Neural progenitor cell (in vitro differentiated cells): ENCODE measurements at regions not wholly inside any gene's neighbourhood (a gene's known extent, or its start where the extent isn't known, plus 50 kb on each side); places are given as distances from the start of the nearest gene placed in this dataset.

Experiments
- DNase-seq: peaks from one replicate; pipeline ENCODE4 v3.0.0-alpha.2; 2016; ENCODE audit warnings: low spot score
- H2AFZ ChIP-seq: fragments of 200-600 bp; sonication (generic); replicated peaks from 2 replicates; pipeline ENCODE4 v1.6.1; 2016; ENCODE audit warnings: antibody characterized with exemption
- H3F3A ChIP-seq: fragments of 200-600 bp; sonication (generic); 2 replicates; pipeline ENCODE4 v1.6.1; 2016; ENCODE audit warnings: antibody characterized with exemption, low read depth
- H3K27ac ChIP-seq: fragments of 200-600 bp; sonication (generic); 2 replicates; pipeline ENCODE4 v1.5.1; 2016; ENCODE audit warnings: mild to moderate bottlenecking
- H3K27me3 ChIP-seq: fragments of 200-600 bp; sonication (generic); 2 replicates; pipeline ENCODE4 v1.6.1; 2016; ENCODE audit warnings: mild to moderate bottlenecking, moderate library complexity
- H3K36me3 ChIP-seq: fragments of 200-600 bp; sonication (generic); 2 replicates; pipeline ENCODE4 v1.5.1; 2016
- H3K4me1 ChIP-seq: fragments of 200-600 bp; sonication (generic); 2 replicates; pipeline ENCODE4 v1.6.1; 2016; ENCODE audit warnings: mixed run types
- H3K4me2 ChIP-seq: fragments of 200-600 bp; sonication (generic); 2 replicates; pipeline ENCODE4 v1.6.1; 2016
- H3K4me3 ChIP-seq: fragments of 200-600 bp; sonication (generic); 2 replicates; pipeline ENCODE4 v1.5.1; 2016
- H3K79me2 ChIP-seq: fragments of 200-600 bp; sonication (generic); 2 replicates; pipeline ENCODE4 v1.6.1; 2016; ENCODE audit warnings: low read depth
- H3K9ac ChIP-seq: fragments of 200-600 bp; sonication (generic); 2 replicates; pipeline ENCODE4 v1.6.1; 2016
- H3K9me3 ChIP-seq: fragments of 200-600 bp; sonication (generic); 2 replicates; pipeline ENCODE4 v1.5.1; 2016; ENCODE audit warnings: low read depth
- H4K20me1 ChIP-seq: fragments of 200-600 bp; sonication (generic); 2 replicates; pipeline ENCODE4 v1.6.1; 2016; ENCODE audit warnings: low read depth
- H3K27ac Mint-ChIP-seq: 3 replicates; pipeline ENCODE4 v1.8.0; 2021; ENCODE audit warnings: mixed read lengths
- H3K27me3 Mint-ChIP-seq: 2 replicates; pipeline ENCODE4 v1.8.0; 2022; ENCODE audit warnings: low read depth, mild to moderate bottlenecking, inconsistent platforms, moderate library complexity, mixed read lengths; ENCODE audit not compliant: insufficient read depth
- H3K36me3 Mint-ChIP-seq: 3 replicates; pipeline ENCODE4 v1.8.0; 2021; ENCODE audit warnings: mixed read lengths
- H3K4me1 Mint-ChIP-seq: 3 replicates; pipeline ENCODE4 v1.8.0; 2021; ENCODE audit warnings: mixed read lengths
- H3K4me3 Mint-ChIP-seq: 3 replicates; pipeline ENCODE4 v1.8.0; 2021; ENCODE audit warnings: mild to moderate bottlenecking, moderate library complexity, mixed read lengths
- H3K9me3 Mint-ChIP-seq: 3 replicates; pipeline ENCODE4 v1.8.0; 2020; ENCODE audit warnings: mixed read lengths
- EZH2 ChIP-seq: fragments of 200-600 bp; sonication (generic); IDR thresholded peaks from 2 replicates; pipeline ENCODE4 v1.6.1; 2017; ENCODE audit warnings: antibody characterized with exemption, mild to moderate bottlenecking, moderate library complexity
- EZH2phosphoT487 ChIP-seq: fragments of 200-600 bp; sonication (generic); IDR thresholded peaks from 2 replicates; pipeline ENCODE4 v1.6.1; 2017; ENCODE audit warnings: antibody characterized with exemption
- TF ChIP-seq, protein P1 (sequence below): fragments of 200-600 bp; sonication (generic); IDR thresholded peaks from 2 replicates; pipeline ENCODE4 v1.5.1; 2017; ENCODE audit warnings: antibody characterized with exemption, mild to moderate bottlenecking

DNA sequence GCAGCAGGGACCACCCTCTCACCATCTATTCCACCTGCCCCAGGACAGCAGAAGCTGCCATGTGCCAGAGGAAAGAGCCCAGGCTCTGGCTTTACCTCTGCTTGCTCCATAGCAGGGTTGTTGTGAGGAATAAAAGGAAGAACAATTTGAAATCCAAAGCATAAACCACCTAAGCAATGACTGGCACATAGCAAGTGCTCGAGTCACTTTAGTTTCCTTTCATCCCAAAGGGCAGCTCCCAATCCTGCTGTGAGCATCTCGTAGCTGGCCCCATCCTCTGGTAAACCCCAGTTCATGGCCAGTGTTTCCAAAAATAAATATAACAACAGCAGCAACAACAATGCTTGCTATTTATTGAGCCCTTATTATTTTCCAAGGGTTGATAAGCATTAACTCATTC, 923.5 kb downstream of the EPHA4 start:
- Histone ChIP-seq H3K9ac (no peak overlapping the region), H3K4me3 (no peak overlapping the region), H4K20me1 (no peaks in the 10 kb centered on the region), H3K4me1 (peaks cover 5% of the 10 kb centered on the region), H2AFZ (no peak overlapping the region), H3K4me2 (no peak overlapping the region), H3F3A (no peaks in the 10 kb centered on the region), H3K36me3 (no peaks in the 10 kb centered on the region), H3K27ac (no peak overlapping the region), H3K9me3 (no peaks in the 10 kb centered on the region), H3K79me2 (no peaks in the 10 kb centered on the region), H3K27me3 (no peaks in the 10 kb centered on the region)
- DNase-seq = no peak
- H3K9me3 Mint-ChIP-seq = no peaks in the 10 kb centered on the region
- H3K27ac Mint-ChIP-seq = no peak overlapping the region
- H3K4me1 Mint-ChIP-seq = peaks cover 3% of the 10 kb centered on the region
- no peaks in the 10 kb centered on the region for H3K36me3 Mint-ChIP-seq
- TF ChIP-seq EZH2 (no peak), EZH2phosphoT487 (no peak)
- TF ChIP-seq, protein P1, sequence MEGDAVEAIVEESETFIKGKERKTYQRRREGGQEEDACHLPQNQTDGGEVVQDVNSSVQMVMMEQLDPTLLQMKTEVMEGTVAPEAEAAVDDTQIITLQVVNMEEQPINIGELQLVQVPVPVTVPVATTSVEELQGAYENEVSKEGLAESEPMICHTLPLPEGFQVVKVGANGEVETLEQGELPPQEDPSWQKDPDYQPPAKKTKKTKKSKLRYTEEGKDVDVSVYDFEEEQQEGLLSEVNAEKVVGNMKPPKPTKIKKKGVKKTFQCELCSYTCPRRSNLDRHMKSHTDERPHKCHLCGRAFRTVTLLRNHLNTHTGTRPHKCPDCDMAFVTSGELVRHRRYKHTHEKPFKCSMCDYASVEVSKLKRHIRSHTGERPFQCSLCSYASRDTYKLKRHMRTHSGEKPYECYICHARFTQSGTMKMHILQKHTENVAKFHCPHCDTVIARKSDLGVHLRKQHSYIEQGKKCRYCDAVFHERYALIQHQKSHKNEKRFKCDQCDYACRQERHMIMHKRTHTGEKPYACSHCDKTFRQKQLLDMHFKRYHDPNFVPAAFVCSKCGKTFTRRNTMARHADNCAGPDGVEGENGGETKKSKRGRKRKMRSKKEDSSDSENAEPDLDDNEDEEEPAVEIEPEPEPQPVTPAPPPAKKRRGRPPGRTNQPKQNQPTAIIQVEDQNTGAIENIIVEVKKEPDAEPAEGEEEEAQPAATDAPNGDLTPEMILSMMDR = no peak
- no peaks in the 10 kb centered on the region for H3K27me3 Mint-ChIP-seq
- no peak overlapping the region for H3K4me3 Mint-ChIP-seq

DNA sequence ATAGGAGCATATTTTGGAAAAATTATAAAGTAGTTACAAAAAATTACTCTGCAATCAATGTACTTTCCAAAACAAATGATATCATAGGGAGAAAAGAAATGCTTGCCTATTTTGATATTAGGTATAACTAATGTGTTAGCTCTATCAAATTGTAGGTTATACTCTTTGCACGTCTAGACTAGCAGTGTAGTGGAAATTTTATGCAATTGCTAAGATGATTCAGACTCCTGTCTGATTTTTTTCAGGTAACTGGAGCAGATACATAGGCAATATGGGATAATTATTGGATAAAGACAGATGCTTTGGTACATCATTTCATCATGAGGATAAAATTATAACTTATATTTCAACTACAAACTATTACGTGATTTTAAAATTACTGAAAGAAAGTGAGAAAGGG, 918.3 kb downstream of the EPHA4 start:
- no peak overlapping the region for H3K27ac ChIP-seq
- Mint-ChIP-seq H3K27me3 (no peaks in the 10 kb centered on the region), H3K36me3 (no peaks in the 10 kb centered on the region), H3K4me3 (no peak overlapping the region), H3K9me3 (no peaks in the 10 kb centered on the region), H3K27ac (no peak overlapping the region), H3K4me1 (peaks cover 4% of the 10 kb centered on the region)
- H3K9ac ChIP-seq = no peak overlapping the region
- H3K9me3 ChIP-seq = no peaks in the 10 kb centered on the region
- no peaks in the 10 kb centered on the region for H3K27me3 ChIP-seq
- no peak overlapping the region for H3K4me2 ChIP-seq
- no peaks in the 10 kb centered on the region for H3K36me3 ChIP-seq
- H3K4me3 ChIP-seq = no peak overlapping the region
- H3K4me1 ChIP-seq = no peaks in the 10 kb centered on the region
- no peak for DNase-seq
- H2AFZ ChIP-seq = no peak overlapping the region
- H4K20me1 ChIP-seq = no peaks in the 10 kb centered on the region
- H3F3A ChIP-seq = no peaks in the 10 kb centered on the region
- no peaks in the 10 kb centered on the region for H3K79me2 ChIP-seq
- no peak for TF ChIP-seq EZH2
- TF ChIP-seq, protein P1 = no peak
- TF ChIP-seq EZH2phosphoT487 = no peak

DNA sequence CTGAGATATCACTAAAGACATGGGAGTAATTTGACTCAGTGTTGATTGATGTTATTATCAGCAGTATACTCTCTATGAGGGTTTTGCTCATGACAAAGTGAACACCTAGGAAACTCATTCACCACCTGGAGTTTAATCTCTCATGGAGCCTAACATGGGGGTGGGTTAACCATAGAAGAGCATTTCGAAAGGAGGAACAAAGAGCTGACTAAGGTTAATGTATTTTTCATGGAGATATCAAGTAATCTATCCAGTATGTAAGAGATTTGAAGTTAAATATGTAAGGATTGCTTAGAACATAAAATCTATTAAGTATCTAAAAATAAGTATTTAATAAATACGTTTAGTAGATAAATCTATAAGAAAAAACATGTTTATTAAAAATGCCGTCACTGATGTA, 917.8 kb downstream of the EPHA4 start:
- no peaks in the 10 kb centered on the region for H3K79me2 ChIP-seq
- no peak for DNase-seq
- H3K36me3 Mint-ChIP-seq = no peaks in the 10 kb centered on the region
- no peak overlapping the region for H3K27ac ChIP-seq
- no peaks in the 10 kb centered on the region for H3K36me3 ChIP-seq
- H3K4me2 ChIP-seq = no peak overlapping the region
- H3K27ac Mint-ChIP-seq = no peak overlapping the region
- H3K4me3 ChIP-seq = no peak overlapping the region
- peaks cover 4% of the 10 kb centered on the region for H3K4me1 Mint-ChIP-seq
- H3K27me3 ChIP-seq = no peaks in the 10 kb centered on the region
- no peak overlapping the region for H2AFZ ChIP-seq
- H3K9me3 ChIP-seq = no peaks in the 10 kb centered on the region
- no peaks in the 10 kb centered on the region for H3K4me1 ChIP-seq
- H4K20me1 ChIP-seq = no peaks in the 10 kb centered on the region
- H3K27me3 Mint-ChIP-seq = no peaks in the 10 kb centered on the region
- no peak overlapping the region for H3K9ac ChIP-seq
- no peaks in the 10 kb centered on the region for H3K9me3 Mint-ChIP-seq
- TF ChIP-seq, protein P1 = no peak
- TF ChIP-seq EZH2phosphoT487 (no peak), EZH2 (no peak)
- H3F3A ChIP-seq = no peaks in the 10 kb centered on the region
- no peak overlapping the region for H3K4me3 Mint-ChIP-seq
